Uterus (tissue), 2 donors: ENCODE measurements at regions not wholly inside any gene's neighbourhood (a gene's known extent, or its start where the extent isn't known, plus 50 kb on each side); places are given as distances from the start of the nearest gene placed in this dataset.

Source experiments
- POLR2A ChIP-seq, 2 donors: fragments of 450-650 bp; IDR thresholded peaks; one replicate each; pipeline ENCODE4 v1.6.1; 2016; ENCODE audit warnings: antibody characterized with exemption in 2 of 2, mild to moderate bottlenecking in 1 of 2, moderate library complexity in 1 of 2
- TF ChIP-seq, protein P1 (sequence below), 4 experiments: fragments of 200-600 bp in 2 of 4; fragments of 450-650 bp in 2 of 4; sonication (generic) in 2 of 4; IDR thresholded peaks; one replicate each; pipeline ENCODE4 v1.5.1; 2016 to 2019; ENCODE audit warnings: antibody characterized with exemption in 4 of 4, mild to moderate bottlenecking in 2 of 4, moderate library complexity in 1 of 4

DNA sequence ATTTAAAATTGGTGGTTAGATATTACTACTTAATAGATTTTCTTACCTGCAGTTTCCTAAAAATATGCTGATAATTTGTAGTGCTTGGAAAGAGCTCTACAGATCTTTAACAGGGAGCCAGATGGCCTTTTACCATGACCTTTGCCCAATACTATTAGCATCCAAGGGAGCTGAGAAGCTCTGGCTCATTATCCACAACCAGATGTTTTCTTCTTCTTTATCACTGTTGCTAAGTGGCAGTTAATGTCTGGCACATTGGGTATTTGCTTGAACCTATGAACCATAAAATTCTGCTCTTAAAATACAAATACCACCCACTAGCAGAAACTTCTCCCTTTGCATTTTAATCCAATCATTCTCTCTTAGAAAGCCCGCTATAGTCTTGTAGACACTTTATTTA, 1480.3 kb downstream of the C4orf33 start:
- TF ChIP-seq, protein P1, sequence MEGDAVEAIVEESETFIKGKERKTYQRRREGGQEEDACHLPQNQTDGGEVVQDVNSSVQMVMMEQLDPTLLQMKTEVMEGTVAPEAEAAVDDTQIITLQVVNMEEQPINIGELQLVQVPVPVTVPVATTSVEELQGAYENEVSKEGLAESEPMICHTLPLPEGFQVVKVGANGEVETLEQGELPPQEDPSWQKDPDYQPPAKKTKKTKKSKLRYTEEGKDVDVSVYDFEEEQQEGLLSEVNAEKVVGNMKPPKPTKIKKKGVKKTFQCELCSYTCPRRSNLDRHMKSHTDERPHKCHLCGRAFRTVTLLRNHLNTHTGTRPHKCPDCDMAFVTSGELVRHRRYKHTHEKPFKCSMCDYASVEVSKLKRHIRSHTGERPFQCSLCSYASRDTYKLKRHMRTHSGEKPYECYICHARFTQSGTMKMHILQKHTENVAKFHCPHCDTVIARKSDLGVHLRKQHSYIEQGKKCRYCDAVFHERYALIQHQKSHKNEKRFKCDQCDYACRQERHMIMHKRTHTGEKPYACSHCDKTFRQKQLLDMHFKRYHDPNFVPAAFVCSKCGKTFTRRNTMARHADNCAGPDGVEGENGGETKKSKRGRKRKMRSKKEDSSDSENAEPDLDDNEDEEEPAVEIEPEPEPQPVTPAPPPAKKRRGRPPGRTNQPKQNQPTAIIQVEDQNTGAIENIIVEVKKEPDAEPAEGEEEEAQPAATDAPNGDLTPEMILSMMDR (IDR thresholded peaks at IDR 0.05), result no peak
- TF ChIP-seq POLR2A (IDR thresholded peaks at IDR 0.05), result no peak
